AG10803 (cell line): ENCODE measurements at regions not wholly inside any gene's neighbourhood (a gene's known extent, or its start where the extent isn't known, plus 50 kb on each side); places are given as distances from the start of the nearest gene placed in this dataset.

Experiments
- DNase-seq: peaks from one replicate; pipeline ENCODE4 v3.0.0; 2010; ENCODE audit warnings: low read depth
- H3K4me3 ChIP-seq: 2 replicates; pipeline ENCODE4 v1.5.1; 2011; ENCODE audit warnings: mild to moderate bottlenecking, low read length, control low read depth
- CTCF ChIP-seq: conservative IDR thresholded peaks from 2 replicates; pipeline ENCODE4 v1.5.1; 2011; ENCODE audit warnings: mild to moderate bottlenecking, low read length, control low read depth, inconsistent platforms

DNA sequence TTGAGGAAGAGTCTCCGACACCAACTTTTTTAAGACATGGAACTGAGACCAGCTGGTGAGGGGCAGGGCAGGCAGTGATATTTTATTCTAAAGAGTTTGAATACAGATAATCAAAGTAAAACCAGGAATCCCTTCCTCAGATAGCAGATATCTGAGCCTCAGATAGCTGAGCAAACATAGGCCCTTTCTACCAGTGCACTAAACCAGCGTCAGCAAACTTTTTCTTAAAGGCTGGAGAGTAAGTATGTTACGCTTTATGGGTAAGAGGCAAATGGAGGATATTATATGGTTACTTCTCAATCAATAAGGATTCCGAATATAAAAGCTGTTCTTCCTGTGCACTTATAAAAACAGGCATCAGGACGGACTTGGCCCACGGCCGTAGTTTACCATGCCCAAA is 73.9 kb downstream of the WNT5A start:
- DNase-seq, result no peak
- no peak for TF ChIP-seq CTCF
- H3K4me3 ChIP-seq, result no peak overlapping the region

- no peak for TF ChIP-seq CTCF
- no peak for DNase-seq
- no peak overlapping the region for H3K4me3 ChIP-seq
Measured at GRCh38 chr3:55412545-55412944, 74.6 kb downstream of the WNT5A start.

DNA sequence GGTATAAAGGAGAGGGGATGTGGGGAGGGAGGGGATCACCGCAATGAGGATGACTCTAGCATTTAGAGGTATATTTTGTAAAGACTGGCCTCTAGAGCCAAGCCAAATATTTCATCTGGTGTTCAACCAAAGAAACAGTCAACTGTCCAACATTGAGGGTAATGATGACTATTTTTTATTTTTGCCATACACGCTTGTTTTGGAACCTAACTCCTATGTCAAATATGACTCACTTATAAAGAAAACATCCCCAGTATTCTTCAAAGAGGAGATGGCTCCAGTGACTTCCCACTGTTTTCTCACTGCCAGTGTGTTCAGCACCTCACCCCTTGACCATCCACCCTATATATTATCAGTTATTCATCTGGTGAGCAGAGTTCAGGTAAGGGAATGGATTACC is 77.3 kb downstream of the WNT5A start:
- no peak for TF ChIP-seq CTCF
- DNase-seq, result no peak
- no peak overlapping the region for H3K4me3 ChIP-seq

DNA sequence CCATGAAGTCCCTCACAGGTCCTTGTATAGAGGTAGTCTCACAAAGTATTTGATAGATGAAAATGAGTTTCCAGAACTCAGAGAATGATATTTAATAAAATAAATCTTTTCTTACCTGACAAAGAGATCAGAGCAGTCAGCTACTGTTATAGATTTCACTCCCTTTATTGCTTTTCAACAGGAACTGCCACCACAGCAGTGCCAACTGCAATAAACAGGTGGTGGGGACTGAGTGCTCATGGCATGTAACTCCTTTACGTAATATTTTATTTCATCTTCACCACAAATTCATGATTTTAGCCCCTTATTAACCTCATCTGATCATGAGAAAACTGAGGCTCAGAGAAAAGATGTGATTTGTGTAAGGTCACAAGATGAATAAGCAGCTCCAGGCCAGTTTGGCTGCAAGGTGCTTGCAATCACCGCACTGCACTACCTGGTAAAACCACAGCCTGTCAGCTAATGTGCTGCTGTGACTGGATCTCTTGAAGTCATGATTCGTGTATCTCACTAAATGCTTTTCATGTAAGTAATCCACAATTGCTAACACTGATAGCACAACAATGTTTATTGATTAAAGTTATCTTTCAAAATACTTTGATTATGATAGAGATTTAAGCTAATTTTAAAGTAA is 78.8 kb downstream of the WNT5A start:
- no peak overlapping the region for H3K4me3 ChIP-seq
- DNase-seq, result no peak

DNA sequence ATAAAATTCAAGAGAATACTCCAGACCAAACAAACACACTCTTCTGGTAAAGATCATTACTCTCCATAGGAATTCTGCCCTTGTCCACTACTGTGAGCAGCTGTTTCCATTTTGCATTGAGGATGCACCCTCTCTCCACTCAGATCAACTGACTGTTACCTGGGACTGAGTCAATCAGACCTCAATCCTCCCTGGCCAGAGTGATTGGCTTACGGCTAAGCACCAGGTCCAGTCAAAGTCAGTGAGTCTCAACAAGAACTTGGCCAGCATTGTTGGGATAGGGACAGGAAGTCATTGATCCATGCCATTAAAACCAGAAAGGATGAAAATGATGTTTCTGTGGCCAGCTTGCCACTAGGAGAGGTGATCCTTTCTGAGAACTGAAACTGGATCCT is 79.7 kb downstream of the WNT5A start:
- no peak overlapping the region for H3K4me3 ChIP-seq
- DNase-seq, result no peak
- no peak for TF ChIP-seq CTCF

More for the DNA sequence above, 78.8 kb downstream of the WNT5A start:
- no peak for TF ChIP-seq CTCF

DNA sequence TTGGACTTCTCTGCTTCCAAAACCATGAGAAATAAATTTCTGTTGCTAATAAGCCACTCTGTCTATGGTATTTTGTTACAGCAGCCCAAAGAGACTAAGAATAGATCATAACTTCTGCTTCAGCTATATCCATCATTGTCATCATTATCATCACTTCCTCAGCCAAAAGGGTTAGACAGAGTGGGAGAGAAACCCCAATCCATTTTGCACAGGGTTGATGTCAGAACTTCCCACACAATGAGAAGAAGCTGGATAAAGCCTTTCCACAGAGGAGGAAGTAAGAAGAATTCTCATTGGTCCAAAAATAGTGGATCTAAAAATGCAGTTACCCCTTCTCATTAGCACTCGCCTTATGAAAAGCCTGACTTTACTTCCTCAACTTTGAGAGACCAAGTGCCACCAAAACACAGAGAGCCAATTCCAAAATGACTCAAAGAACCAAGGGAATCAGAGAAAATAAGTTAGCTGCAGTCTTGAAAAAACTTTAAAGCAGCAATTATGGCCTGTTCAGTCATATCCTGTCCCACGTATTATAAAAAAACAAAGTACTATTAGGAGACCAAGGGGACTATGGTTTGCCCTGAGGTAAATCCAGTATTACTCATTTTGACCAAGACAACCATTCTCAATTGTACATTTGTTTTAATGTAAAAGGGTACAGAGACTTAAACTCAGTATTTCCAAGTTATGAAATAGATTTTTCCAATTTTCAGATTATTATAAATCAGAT is 80.2 kb downstream of the WNT5A start:
- no peak for TF ChIP-seq CTCF
- no peak overlapping the region for H3K4me3 ChIP-seq

GRCh38 chr3:55405436-55405835 is 81.7 kb downstream of the WNT5A start:
- no peak; the same call in 1 of the 2 replicates for TF ChIP-seq CTCF
- H3K4me3 ChIP-seq, result no peak overlapping the region
- peak; percentile 6 for DNase-seq

More for the DNA sequence above, 80.2 kb downstream of the WNT5A start:
- peak; percentile 11 for DNase-seq
